Ovary (tissue), 7 donors: ENCODE measurements at regions not wholly inside any gene's neighbourhood (a gene's known extent, or its start where the extent isn't known, plus 50 kb on each side); places are given as distances from the start of the nearest gene placed in this dataset.

Experiments
- DNase-seq, 5 donors: peaks; one replicate each; pipeline ENCODE4 v3.0.0-alpha.2; 2019 to 2020
- H3K27ac ChIP-seq, 2 donors: fragments of 200-600 bp; one replicate each; pipeline versions ENCODE4 v1.5.1 to v1.8.0; 2019 to 2022
- H3K27me3 ChIP-seq: fragments of 200-600 bp; one replicate; pipeline ENCODE4 v1.8.0; 2022
- H3K36me3 ChIP-seq: fragments of 200-600 bp; sonication (generic); one replicate; pipeline ENCODE4 v1.5.1; 2019
- H3K4me1 ChIP-seq: one replicate; pipeline ENCODE4 v1.8.1; 2013; ENCODE audit warnings: mild to moderate bottlenecking, moderate library complexity; ENCODE audit not compliant: insufficient read depth
- H3K4me3 ChIP-seq: fragments of 200-600 bp; sonication (generic); one replicate; pipeline ENCODE4 v1.5.1; 2017
- H3K9me3 ChIP-seq, 2 donors: fragments of 200-600 bp in 1 of 2; sonication (generic) in 1 of 2; one replicate each; pipeline versions ENCODE4 v1.5.1 to v1.8.1; 2013 to 2019; ENCODE audit warnings: mild to moderate bottlenecking in 1 of 2, moderate library complexity in 1 of 2
- CTCF ChIP-seq, 3 donors: fragments of 450-650 bp in 2 of 3; fragments of 200-600 bp in 1 of 3; IDR thresholded peaks; one replicate each; pipeline versions ENCODE4 v1.5.1 to v1.8.0; 2016 to 2022; ENCODE audit warnings: antibody characterized with exemption in 3 of 3, mild to moderate bottlenecking in 1 of 3
- EP300 ChIP-seq: sonication (generic); formaldehyde crosslinking; IDR thresholded peaks from one replicate; pipeline ENCODE4 v1.6.1; 2017; ENCODE audit warnings: antibody characterized with exemption
- POLR2A ChIP-seq: fragments of 450-650 bp; IDR thresholded peaks from one replicate; pipeline ENCODE4 v1.6.1; 2017; ENCODE audit warnings: antibody characterized with exemption, mild to moderate bottlenecking, moderate library complexity
- WGBS, 3 donors: extraction: QIAGEN DNeasy Blood & Tissue Kit in 1 of 3; methylation state at CpG; one replicate each; pipeline versions ENCODE4 v1.1.5 to v1.1.7; 2013 to 2017; 5-methylcytosine and 5-hydroxymethylcytosine counted together
- intact Hi-C, 4 donors: fragments of 100-400 bp; cut with DNase I; formaldehyde crosslinking; loops; one replicate each; pipeline versions ENCODE4 v1.11.0 to v1.15.1; 2022 to 2023
- donor health status: DM: no; HTN: no; CAD: no; lungs with moderate emphysema.
- donor health status: DM: no; HTN: no; CAD: no.
- donor health status: Bipolar disorder and iron deficiency.
- donor health status: DM: no; HTN: no; CAD: no.
- donor health status: DM: yes; HTN: yes; CAD: no.

GRCh38 chr13:44680746-44681355, 104.7 kb upstream of the TSC22D1 start:
- no peak for TF ChIP-seq EP300
- H3K27me3 ChIP-seq: no peaks in the 10 kb centered on the region
- H3K4me1 ChIP-seq: no peaks in the 10 kb centered on the region
- no peak for DNase-seq
- no peaks in the 10 kb centered on the region for H3K9me3 ChIP-seq
- no peaks in the 10 kb centered on the region for H3K36me3 ChIP-seq
- no peak overlapping the region for H3K27ac ChIP-seq
- intact Hi-C loops: no loop called here
- H3K4me3 ChIP-seq: no peak overlapping the region

- intact Hi-C loops: loop anchor here in 1 of 4 donors (10.0 kb wide), 1 partner anchor 75 kb away; no protein-coding TSS in a partner anchor
- TF ChIP-seq POLR2A (no peak), CTCF (IDR thresholded peaks at IDR 0.05) (no peak), EP300 (no peak)
- no peaks in the 10 kb centered on the region for H3K36me3 ChIP-seq
- H3K27ac ChIP-seq: no peak overlapping the region
- no peaks in the 10 kb centered on the region for H3K9me3 ChIP-seq
- H3K4me3 ChIP-seq: no peak overlapping the region
- no peak for DNase-seq
- 72 to 78% (median 72%) methylated on average over 4 of the region's 4 CpGs for WGBS, 3 donors
- H3K27me3 ChIP-seq: no peaks in the 10 kb centered on the region
- no peaks in the 10 kb centered on the region for H3K4me1 ChIP-seq
Observed at GRCh38 chr13:44679597-44679996, 103.5 kb upstream of the TSC22D1 start.

- H3K27me3 ChIP-seq: no peaks in the 10 kb centered on the region
- intact Hi-C loops: loop anchor here in 1 of 4 donors (10.0 kb wide), 1 partner anchor 73 kb away; no protein-coding TSS in a partner anchor
- no peaks in the 10 kb centered on the region for H3K4me1 ChIP-seq
- no peak for TF ChIP-seq CTCF (IDR thresholded peaks at IDR 0.05)
- TF ChIP-seq POLR2A: no peak
- TF ChIP-seq EP300: no peak
- DNase-seq: no peak
- no peak overlapping the region for H3K27ac ChIP-seq
- no peaks in the 10 kb centered on the region for H3K9me3 ChIP-seq
- H3K36me3 ChIP-seq: no peaks in the 10 kb centered on the region
- 94 to 96% (median 94%) methylated on average over 6 of the region's 6 CpGs for WGBS, 3 donors
- no peak overlapping the region for H3K4me3 ChIP-seq
Observed at GRCh38 chr13:44678197-44678596, 102.1 kb upstream of the TSC22D1 start.

- no peak for DNase-seq
- TF ChIP-seq POLR2A (no peak), EP300 (no peak), CTCF (IDR thresholded peaks at IDR 0.05) (no peak)
- Histone ChIP-seq H3K27me3 (no peaks in the 10 kb centered on the region), H3K4me3 (no peak overlapping the region), H3K27ac (no peak overlapping the region), H3K4me1 (no peaks in the 10 kb centered on the region), H3K9me3 (no peaks in the 10 kb centered on the region), H3K36me3 (no peaks in the 10 kb centered on the region)
- intact Hi-C loops: loop anchor here in 1 of 4 donors (10.0 kb wide), 1 partner anchor 72 kb away; no protein-coding TSS in a partner anchor
- WGBS, 3 donors: 56 to 57% (median 56%) methylated on average over 3 of the region's 3 CpGs
Observed at GRCh38 chr13:44676534-44676933, 100.4 kb upstream of the TSC22D1 start.

GRCh38 chr13:44669534-44669933, 93.4 kb upstream of the TSC22D1 start:
- DNase-seq: no peak
- Histone ChIP-seq H3K36me3 (no peaks in the 10 kb centered on the region), H3K4me3 (no peak overlapping the region), H3K27me3 (no peaks in the 10 kb centered on the region), H3K27ac (no peak overlapping the region), H3K4me1 (no peaks in the 10 kb centered on the region), H3K9me3 (no peaks in the 10 kb centered on the region)
- intact Hi-C loops: no loop called here
- no peak for TF ChIP-seq CTCF (IDR thresholded peaks at IDR 0.05)
- TF ChIP-seq EP300: no peak
- no peak for TF ChIP-seq POLR2A
- WGBS, 3 donors: 94 to 96% (median 95%) methylated on average over 4 of the region's 4 CpGs
